ENCODE measurements at regions not wholly inside any gene's neighbourhood (a gene's known extent, or its start where the extent isn't known, plus 50 kb on each side); places are given as distances from the start of the nearest gene placed in this dataset.

DNA sequence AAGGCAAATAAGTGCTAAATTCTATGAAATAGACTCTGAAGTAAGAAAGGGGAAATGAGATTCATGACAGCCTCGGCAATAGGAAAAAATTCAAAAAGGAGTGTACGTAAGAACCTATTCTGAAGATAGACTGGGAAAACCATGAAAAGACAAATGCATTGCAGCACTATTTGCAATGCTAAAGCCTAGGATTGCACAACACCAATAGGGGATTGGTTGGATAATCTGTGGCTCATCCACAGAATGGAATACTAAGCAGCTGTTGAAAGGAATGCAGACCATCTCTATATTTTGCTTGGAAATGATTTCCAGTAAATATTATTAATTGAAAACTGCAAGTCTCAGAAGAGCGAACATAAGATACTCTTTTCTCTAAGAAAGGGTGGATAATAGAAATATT lies 91.7 kb upstream of the CLMP start:
- no peak for TF ChIP-seq CTCF (IDR thresholded peaks at IDR 0.05; ENCODE audit: low read depth, low read length)
- TF ChIP-seq POLR2A (IDR thresholded peaks at IDR 0.05; ENCODE audit: extremely low read depth, insufficient read length): no peak
- no peak for TF ChIP-seq MYC (IDR thresholded peaks at IDR 0.05; ENCODE audit: low read depth, low read length)
- TF ChIP-seq, protein P1, sequence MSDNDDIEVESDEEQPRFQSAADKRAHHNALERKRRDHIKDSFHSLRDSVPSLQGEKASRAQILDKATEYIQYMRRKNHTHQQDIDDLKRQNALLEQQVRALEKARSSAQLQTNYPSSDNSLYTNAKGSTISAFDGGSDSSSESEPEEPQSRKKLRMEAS (IDR thresholded peaks at IDR 0.05; ENCODE audit: low read depth, low read length): no peak

Measured in NB4 (cell line).